CD4-positive, alpha-beta T cell treated with Interferon alpha-2 for 1 hour (primary cell): ENCODE measurements at regions not wholly inside any gene's neighbourhood (a gene's known extent, or its start where the extent isn't known, plus 50 kb on each side); places are given as distances from the start of the nearest gene placed in this dataset.

Experiments used
- DNase-seq, 2 donors: peaks; one replicate each; pipeline ENCODE4 v3.0.0-alpha.2; 2020 to 2022

- no peak for DNase-seq
Observed at GRCh38 chr18:37709740-37710139, 144.1 kb upstream of the CELF4 start.

DNA sequence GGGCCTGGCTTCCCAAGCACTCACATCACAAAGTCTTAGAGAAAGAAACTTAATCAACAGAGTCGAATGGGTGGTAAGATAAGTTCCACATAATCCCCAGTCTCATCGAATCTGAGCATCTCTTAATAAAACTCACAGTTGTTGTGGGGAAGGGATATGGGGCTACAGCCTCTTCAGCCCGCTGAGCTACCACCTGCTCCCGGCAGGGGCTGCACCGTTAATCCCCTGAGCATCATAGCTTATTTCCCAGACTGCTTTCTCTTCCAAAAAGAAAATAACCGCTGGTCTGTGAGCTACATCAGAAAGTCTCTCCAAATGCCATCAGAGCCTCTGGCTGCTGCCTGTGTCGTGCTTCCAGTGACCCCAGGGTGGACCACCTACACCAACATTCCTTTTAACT, 139.4 kb upstream of the CELF4 start:
- no peak for DNase-seq

GRCh38 chr18:37702841-37703240, 137.2 kb upstream of the CELF4 start:
- DNase-seq: no peak

DNA sequence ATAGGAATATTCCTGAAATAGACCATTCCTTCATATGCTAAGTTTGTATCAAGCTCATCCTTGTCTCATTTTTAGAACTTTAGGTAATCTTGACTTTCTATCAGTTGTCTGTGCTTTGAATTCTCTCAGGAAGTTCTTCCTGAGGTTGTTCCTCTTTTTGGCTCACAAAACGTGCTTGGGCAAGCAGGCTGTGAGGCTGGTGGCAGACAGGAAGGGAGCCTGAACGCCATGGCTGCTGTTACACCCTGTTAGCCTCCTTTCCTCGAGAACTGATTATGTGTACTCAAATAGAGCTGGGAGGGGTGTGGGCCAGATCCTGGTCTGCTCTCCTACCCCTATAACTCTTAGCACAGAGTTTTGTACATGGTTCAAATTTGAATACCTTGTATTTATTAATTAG, 136.4 kb upstream of the CELF4 start:
- DNase-seq: no peak

- no peak for DNase-seq
Observed at GRCh38 chr18:37698508-37699040, 133.0 kb upstream of the CELF4 start.

GRCh38 chr18:37694516-37694915, 128.9 kb upstream of the CELF4 start:
- no peak for DNase-seq

GRCh38 chr18:37691162-37691561, 125.6 kb upstream of the CELF4 start:
- DNase-seq: no peak

GRCh38 chr18:37689841-37690240, 124.2 kb upstream of the CELF4 start:
- DNase-seq: no peak

DNA sequence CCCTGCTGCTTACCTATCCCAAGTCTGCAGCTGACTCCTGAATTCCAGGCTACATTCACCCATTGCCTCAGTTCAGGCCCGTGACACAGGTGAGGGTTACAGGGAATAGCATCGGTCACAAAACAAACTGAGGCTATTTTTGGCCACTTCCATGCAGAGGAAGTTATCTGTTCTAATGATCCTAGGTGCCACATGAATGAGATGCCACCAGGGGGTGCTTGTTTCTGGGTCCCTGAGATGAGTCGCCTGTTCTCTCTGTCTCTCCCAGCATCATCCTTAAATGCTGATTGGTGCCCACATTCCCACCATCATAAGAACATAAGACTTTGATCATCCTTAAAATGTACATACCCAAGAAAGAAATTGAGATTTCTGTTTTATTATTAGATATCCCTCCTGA, 119.0 kb upstream of the CELF4 start:
- no peak for DNase-seq

- DNase-seq: no peak
Observed at GRCh38 chr18:37684183-37684582, 118.6 kb upstream of the CELF4 start.

- DNase-seq: no peak
Observed at GRCh38 chr18:37680911-37681310, 115.3 kb upstream of the CELF4 start.

- no peak for DNase-seq
Observed at GRCh38 chr18:37676276-37676675, 110.7 kb upstream of the CELF4 start.

GRCh38 chr18:37675699-37676098, 110.1 kb upstream of the CELF4 start:
- DNase-seq: no peak

- no peak for DNase-seq
Observed at GRCh38 chr18:37674570-37674969, 109.0 kb upstream of the CELF4 start.

DNA sequence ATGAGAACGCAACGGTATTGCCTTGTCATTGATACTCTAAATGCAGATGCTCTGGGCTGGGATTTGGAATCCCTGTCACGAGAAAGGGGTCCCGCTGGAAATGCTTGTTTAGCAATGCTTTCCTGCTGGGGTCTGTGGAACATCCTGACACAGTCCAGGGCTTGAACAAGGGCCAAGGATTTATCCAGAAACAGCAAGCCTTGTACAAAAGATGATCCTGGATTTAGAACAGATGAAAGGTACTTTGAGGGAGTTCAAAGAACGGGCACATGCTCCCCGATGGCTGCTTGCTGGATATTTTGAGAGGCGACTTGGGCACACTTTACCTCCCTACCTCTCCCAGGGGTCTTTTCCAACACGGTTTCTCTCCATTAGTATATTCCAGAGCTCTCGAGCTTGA, 108.1 kb upstream of the CELF4 start:
- DNase-seq: no peak

GRCh38 chr18:37672932-37673595, 107.5 kb upstream of the CELF4 start:
- DNase-seq: no peak

DNA sequence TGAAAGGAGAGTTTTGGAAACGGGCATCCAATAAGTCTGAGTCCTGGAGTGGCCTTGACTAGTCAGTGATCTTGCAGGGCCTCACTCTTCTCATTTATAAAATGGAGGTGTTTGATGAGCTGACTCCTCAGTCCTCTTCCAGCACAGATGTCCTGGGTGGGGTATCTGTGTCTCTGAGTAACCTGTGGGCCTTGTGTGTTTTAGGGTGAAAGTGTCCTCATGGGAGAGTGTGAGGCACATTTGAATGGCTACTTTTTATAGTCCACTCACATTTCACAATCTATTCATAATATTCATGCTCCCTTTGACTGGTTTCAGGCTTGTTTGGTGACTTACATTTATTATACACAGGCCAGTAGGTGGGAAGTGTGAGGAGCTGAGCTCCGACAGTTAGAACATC, 106.4 kb upstream of the CELF4 start:
- no peak for DNase-seq

DNA sequence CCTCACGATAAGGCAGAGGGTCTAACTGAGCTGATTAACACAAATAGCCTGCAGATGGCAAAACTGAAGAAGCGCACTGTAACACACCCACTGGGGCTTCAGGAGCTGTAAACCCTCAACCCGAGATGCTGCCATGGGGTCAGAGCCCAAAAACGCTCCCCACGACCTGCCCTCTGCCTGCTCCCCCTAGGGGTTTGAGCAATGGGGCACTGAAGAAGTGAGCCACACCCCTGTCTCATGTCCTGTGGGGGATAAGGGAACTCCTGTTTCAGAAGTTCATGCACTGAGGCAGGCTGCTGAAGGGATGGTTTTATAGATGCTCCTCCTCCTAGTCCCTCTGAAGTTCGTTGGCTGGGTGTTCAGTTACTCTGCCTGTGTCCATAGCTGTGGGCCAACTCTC, 105.9 kb upstream of the CELF4 start:
- DNase-seq: no peak

- DNase-seq: no peak
Observed at GRCh38 chr18:37671119-37671518, 105.5 kb upstream of the CELF4 start.

DNA sequence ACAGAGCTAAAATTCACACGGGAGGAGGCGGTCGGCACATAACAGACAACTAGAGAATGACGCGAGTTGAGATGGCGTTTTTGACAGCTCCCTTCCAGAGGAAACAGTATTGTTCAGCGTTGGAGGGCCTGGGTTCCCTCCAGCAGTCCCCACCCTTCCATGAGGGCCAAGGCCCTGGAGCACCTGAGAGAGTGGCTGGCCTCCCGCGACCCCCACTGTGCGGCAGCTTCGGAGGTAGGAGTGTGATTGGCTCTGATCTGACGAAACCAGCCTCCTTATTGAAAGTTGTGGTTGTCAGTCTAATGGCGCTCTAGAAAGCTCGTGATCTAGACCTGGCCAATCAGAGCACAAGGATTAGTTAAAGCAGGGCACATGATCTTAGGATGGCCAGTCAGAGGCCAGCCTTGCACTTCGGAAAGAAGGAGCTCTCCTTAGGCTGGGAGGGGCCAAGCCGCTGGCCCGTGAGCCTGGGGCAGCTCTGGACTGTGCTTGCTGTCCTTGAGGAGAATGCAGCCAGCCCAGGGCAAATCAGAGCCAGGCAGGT, 104.5 kb upstream of the CELF4 start:
- no peak for DNase-seq

GRCh38 chr18:37668971-37669747, 103.6 kb upstream of the CELF4 start:
- no peak for DNase-seq

- DNase-seq: no peak
Observed at GRCh38 chr18:37667836-37668235, 102.2 kb upstream of the CELF4 start.

- no peak for DNase-seq
Observed at GRCh38 chr18:37666991-37667390, 101.4 kb upstream of the CELF4 start.

DNA sequence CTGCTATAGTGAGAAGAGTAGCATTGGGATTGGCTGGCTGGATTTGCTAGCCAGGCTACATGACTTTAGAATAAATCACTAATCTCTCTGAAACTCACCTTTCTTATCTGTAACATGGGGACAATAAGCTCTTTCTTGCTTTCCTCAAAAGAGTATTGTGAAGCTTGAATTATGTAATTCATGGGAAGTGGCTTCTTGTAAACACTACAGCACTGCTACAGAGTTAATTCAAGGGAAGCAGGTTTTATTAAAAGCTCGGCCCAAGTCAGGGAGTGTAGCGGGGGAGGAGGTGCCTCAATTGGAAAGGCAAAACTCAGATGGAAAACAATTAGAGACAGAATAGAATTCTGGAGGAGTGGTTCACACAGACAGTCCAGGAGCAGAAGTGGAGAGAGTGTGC, 100.9 kb upstream of the CELF4 start:
- no peak for DNase-seq
